ENCODE measurements at regions not wholly inside any gene's neighbourhood (a gene's known extent, or its start where the extent isn't known, plus 50 kb on each side); places are given as distances from the start of the nearest gene placed in this dataset.
"Not testable (repeated sequence)": the region's sequence is repeated elsewhere in the genome, so short reads cannot be mapped to it uniquely, and the experiment has no call there.

- DNase-seq: no peak
- H4K20me1 ChIP-seq (ENCODE audit: insufficient read depth): no peaks in the 10 kb centered on the region
- H3K36me3 ChIP-seq (ENCODE audit: low read depth): no peaks in the 10 kb centered on the region
- H3F3A ChIP-seq (ENCODE audit: insufficient read depth, low read depth): no peaks in the 10 kb centered on the region
- H3K9me3 ChIP-seq (ENCODE audit: insufficient read depth, low read depth): no peaks in the 10 kb centered on the region
- BruUV-seq (replicated peaks): no TSS peak
- intact Hi-C loops (cut with micrococcal nuclease; ENCODE audit: unreplicated experiment): no loop called here
- no peak for TF ChIP-seq EZH2 (IDR thresholded peaks at IDR 0.05; ENCODE audit: low read depth)
- TF ChIP-seq, protein P1, sequence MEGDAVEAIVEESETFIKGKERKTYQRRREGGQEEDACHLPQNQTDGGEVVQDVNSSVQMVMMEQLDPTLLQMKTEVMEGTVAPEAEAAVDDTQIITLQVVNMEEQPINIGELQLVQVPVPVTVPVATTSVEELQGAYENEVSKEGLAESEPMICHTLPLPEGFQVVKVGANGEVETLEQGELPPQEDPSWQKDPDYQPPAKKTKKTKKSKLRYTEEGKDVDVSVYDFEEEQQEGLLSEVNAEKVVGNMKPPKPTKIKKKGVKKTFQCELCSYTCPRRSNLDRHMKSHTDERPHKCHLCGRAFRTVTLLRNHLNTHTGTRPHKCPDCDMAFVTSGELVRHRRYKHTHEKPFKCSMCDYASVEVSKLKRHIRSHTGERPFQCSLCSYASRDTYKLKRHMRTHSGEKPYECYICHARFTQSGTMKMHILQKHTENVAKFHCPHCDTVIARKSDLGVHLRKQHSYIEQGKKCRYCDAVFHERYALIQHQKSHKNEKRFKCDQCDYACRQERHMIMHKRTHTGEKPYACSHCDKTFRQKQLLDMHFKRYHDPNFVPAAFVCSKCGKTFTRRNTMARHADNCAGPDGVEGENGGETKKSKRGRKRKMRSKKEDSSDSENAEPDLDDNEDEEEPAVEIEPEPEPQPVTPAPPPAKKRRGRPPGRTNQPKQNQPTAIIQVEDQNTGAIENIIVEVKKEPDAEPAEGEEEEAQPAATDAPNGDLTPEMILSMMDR (conservative IDR thresholded peaks at IDR 0.05): no peak
- no peaks in the 10 kb centered on the region for H3K27me3 ChIP-seq (ENCODE audit: insufficient read depth, low read depth)
- H3K4me1 ChIP-seq (replicated peaks; ENCODE audit: insufficient read depth): no peaks in the 10 kb centered on the region
- no peak overlapping the region for H3K27ac ChIP-seq
- no peak overlapping the region for H3K4me3 ChIP-seq
- ChIA-PET CTCF (no interaction called here), POLR2A (ENCODE audit: unreplicated experiment) (no interaction called here)
- H3K79me2 ChIP-seq (ENCODE audit: low read depth): no peaks in the 10 kb centered on the region
- H3K4me2 ChIP-seq: no peak overlapping the region
- no peaks in the 10 kb centered on the region for H3K9me2 ChIP-seq (ENCODE audit: insufficient read depth)
- no peak overlapping the region for H2AFZ ChIP-seq
Measured at GRCh38 chr2:192414794-192415193, 220.1 kb upstream of the TMEFF2 start.

DNA sequence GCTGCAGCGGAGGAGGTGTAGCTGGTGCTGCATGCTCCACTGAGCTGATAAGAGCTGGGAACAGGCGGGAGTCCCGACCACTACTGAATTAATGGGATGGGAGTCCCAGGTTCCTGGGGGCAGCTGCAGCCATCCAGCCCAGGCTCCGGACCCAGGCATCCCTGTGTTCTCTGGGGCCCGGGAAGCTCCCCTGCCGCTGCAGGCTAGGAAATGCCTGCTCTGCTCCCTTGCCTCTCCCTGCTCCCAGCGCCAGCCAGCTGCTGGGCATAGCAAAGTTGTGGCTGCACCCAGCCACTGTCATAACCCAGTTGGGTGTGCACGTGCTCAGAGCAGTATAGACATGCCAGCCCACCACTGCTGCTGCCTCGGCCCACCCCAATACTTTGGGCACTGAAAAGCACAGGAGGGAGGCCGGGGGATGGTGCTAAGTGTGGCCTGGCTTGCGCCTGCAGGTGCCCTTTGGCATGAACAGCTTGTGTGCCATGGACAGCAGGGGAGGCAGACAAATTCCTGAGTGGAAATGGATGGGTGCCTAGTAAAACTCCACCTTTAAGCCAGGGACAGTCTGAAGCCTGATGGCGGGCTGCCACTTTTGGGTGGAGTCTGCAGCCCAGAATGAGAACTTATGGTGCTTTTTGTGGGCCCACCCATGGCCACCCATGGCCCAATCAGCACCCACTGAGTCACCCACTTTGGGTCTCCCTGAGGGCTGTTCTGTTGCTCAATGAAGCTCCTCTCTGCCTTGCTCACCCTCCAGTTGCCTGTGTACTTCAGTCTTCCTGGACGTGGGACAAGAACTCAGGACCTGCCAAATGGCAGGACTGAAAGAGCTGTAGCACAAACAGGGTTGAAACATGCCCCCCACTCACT is 219.3 kb upstream of the TMEFF2 start:
- CTCF ChIA-PET: no interaction called here
- no TSS peak for BruUV-seq (replicated peaks)
- no peak overlapping the region for H2AFZ ChIP-seq

DNA sequence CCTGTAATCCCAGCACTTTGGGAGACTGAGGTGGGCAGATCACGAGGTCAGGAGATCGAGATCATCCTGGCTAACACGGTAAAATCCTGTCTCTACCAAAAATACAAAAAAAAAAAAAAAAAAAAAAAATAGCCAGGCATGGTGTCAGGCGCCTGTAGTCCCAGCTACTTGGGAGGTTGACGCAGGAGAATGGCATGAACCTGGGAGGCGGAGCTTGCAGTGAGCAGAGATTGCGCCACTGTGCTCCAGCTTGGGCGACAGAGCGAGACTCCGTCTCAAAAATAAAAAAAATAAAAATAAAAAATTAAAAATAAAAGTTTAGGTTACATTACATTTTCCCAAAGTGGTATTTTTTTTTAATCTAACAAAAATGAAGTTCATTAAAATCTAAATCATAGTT is 218.1 kb upstream of the TMEFF2 start:
- H3K4me1 ChIP-seq (replicated peaks; ENCODE audit: insufficient read depth); BruUV-seq (replicated peaks); H3K4me3 ChIP-seq; H3K36me3 ChIP-seq (ENCODE audit: low read depth); H4K20me1 ChIP-seq (ENCODE audit: insufficient read depth); CTCF ChIA-PET; H3K27me3 ChIP-seq (ENCODE audit: insufficient read depth, low read depth); H3F3A ChIP-seq (ENCODE audit: insufficient read depth, low read depth); H3K27ac ChIP-seq; H3K9me3 ChIP-seq (ENCODE audit: insufficient read depth, low read depth); H3K4me2 ChIP-seq; POLR2A ChIA-PET (ENCODE audit: unreplicated experiment); H3K79me2 ChIP-seq (ENCODE audit: low read depth); DNase-seq; H3K9me2 ChIP-seq (ENCODE audit: insufficient read depth); H2AFZ ChIP-seq: not testable (repeated sequence)
- intact Hi-C loops (cut with micrococcal nuclease; ENCODE audit: unreplicated experiment): loop anchor here (1.0 kb wide), 1 partner anchor 21 kb away; no protein-coding TSS in a partner anchor

More for the DNA sequence above, 219.3 kb upstream of the TMEFF2 start:
- no peak overlapping the region for H3K27ac ChIP-seq
- POLR2A ChIA-PET (ENCODE audit: unreplicated experiment): no interaction called here
- intact Hi-C loops (cut with micrococcal nuclease; ENCODE audit: unreplicated experiment): no loop called here
- no peaks in the 10 kb centered on the region for H3K79me2 ChIP-seq (ENCODE audit: low read depth)
- no peak for DNase-seq
- no peaks in the 10 kb centered on the region for H3K27me3 ChIP-seq (ENCODE audit: insufficient read depth, low read depth)
- no peak overlapping the region for H3K4me2 ChIP-seq
- TF ChIP-seq, protein P1 (conservative IDR thresholded peaks at IDR 0.05): no peak
- no peak for TF ChIP-seq EZH2 (IDR thresholded peaks at IDR 0.05; ENCODE audit: low read depth)
- no peaks in the 10 kb centered on the region for H3K36me3 ChIP-seq (ENCODE audit: low read depth)
- no peaks in the 10 kb centered on the region for H3F3A ChIP-seq (ENCODE audit: insufficient read depth, low read depth)
- no peaks in the 10 kb centered on the region for H4K20me1 ChIP-seq (ENCODE audit: insufficient read depth)
- H3K9me2 ChIP-seq (ENCODE audit: insufficient read depth): no peaks in the 10 kb centered on the region
- no peak overlapping the region for H3K4me3 ChIP-seq
- H3K4me1 ChIP-seq (replicated peaks; ENCODE audit: insufficient read depth): no peaks in the 10 kb centered on the region
- H3K9me3 ChIP-seq (ENCODE audit: insufficient read depth, low read depth): no peaks in the 10 kb centered on the region

All from PC-9 (cell line).